IPS-18a (cell line): ENCODE measurements at regions not wholly inside any gene's neighbourhood (a gene's known extent, or its start where the extent isn't known, plus 50 kb on each side); places are given as distances from the start of the nearest gene placed in this dataset.

ENCODE experiments used
- H3K27ac ChIP-seq: one replicate; pipeline ENCODE4 v1.5.1; 2013; ENCODE audit warnings: low read length
- H3K27me3 ChIP-seq: one replicate; pipeline ENCODE4 v1.6.1; 2013; ENCODE audit warnings: mild to moderate bottlenecking, low read length; ENCODE audit not compliant: control insufficient read depth, insufficient read depth
- H3K36me3 ChIP-seq: one replicate; pipeline ENCODE4 v1.6.1; 2013; ENCODE audit warnings: low read depth, low read length; ENCODE audit not compliant: control insufficient read depth
- H3K4me1 ChIP-seq: one replicate; pipeline ENCODE4 v1.6.1; 2013; ENCODE audit warnings: low read depth, low read length; ENCODE audit not compliant: control insufficient read depth
- H3K4me3 ChIP-seq: one replicate; pipeline ENCODE4 v1.5.1; 2013; ENCODE audit warnings: low read length
- H3K9ac ChIP-seq: one replicate; pipeline ENCODE4 v1.6.1; 2013; ENCODE audit warnings: mild to moderate bottlenecking, low read length, moderate library complexity
- H3K9me3 ChIP-seq: one replicate; pipeline ENCODE4 v1.6.1; 2013; ENCODE audit warnings: low read depth, low read length; ENCODE audit not compliant: control insufficient read depth

GRCh38 chrX:150293311-150294013 lies 69.7 kb upstream of the MAMLD1 start:
- Histone ChIP-seq H3K27me3 (no peaks in the 10 kb centered on the region), H3K27ac (no peak overlapping the region), H3K9me3 (peaks cover 9% of the 10 kb centered on the region), H3K36me3 (no peaks in the 10 kb centered on the region), H3K9ac (no peak overlapping the region), H3K4me3 (no peak overlapping the region), H3K4me1 (no peaks in the 10 kb centered on the region)

- no peaks in the 10 kb centered on the region for H3K36me3 ChIP-seq
- peaks cover 5% of the 10 kb centered on the region for H3K9me3 ChIP-seq
- H3K4me1 ChIP-seq: no peaks in the 10 kb centered on the region
- no peak overlapping the region for H3K9ac ChIP-seq
- H3K4me3 ChIP-seq: no peak overlapping the region
- no peaks in the 10 kb centered on the region for H3K27me3 ChIP-seq
- no peak overlapping the region for H3K27ac ChIP-seq
Measured at GRCh38 chrX:150298841-150299551, 64.1 kb upstream of the MAMLD1 start.

- no peaks in the 10 kb centered on the region for H3K4me1 ChIP-seq
- H3K36me3 ChIP-seq: no peaks in the 10 kb centered on the region
- no peak overlapping the region for H3K4me3 ChIP-seq
- H3K27ac ChIP-seq: no peak overlapping the region
- no peak overlapping the region for H3K9ac ChIP-seq
- no peaks in the 10 kb centered on the region for H3K27me3 ChIP-seq
- peaks cover 7% of the 10 kb centered on the region for H3K9me3 ChIP-seq
Measured at GRCh38 chrX:150299579-150299978, 63.5 kb upstream of the MAMLD1 start.

- Histone ChIP-seq H3K27me3 (no peaks in the 10 kb centered on the region), H3K4me1 (no peaks in the 10 kb centered on the region), H3K9me3 (peaks cover 7% of the 10 kb centered on the region), H3K9ac (no peak overlapping the region), H3K36me3 (no peaks in the 10 kb centered on the region), H3K4me3 (no peak overlapping the region), H3K27ac (no peak overlapping the region)
Measured at GRCh38 chrX:150303386-150304097, 59.6 kb upstream of the MAMLD1 start.

GRCh38 chrX:150306002-150306401 lies 57.1 kb upstream of the MAMLD1 start:
- H3K9me3 ChIP-seq: peaks cover 4% of the 10 kb centered on the region
- no peaks in the 10 kb centered on the region for H3K27me3 ChIP-seq
- no peak overlapping the region for H3K4me3 ChIP-seq
- no peaks in the 10 kb centered on the region for H3K4me1 ChIP-seq
- H3K36me3 ChIP-seq: no peaks in the 10 kb centered on the region
- H3K27ac ChIP-seq: no peak overlapping the region
- no peak overlapping the region for H3K9ac ChIP-seq

GRCh38 chrX:150308041-150308440 lies 55.1 kb upstream of the MAMLD1 start:
- Histone ChIP-seq H3K4me3 (no peak overlapping the region), H3K4me1 (no peaks in the 10 kb centered on the region), H3K27ac (no peak overlapping the region), H3K27me3 (no peaks in the 10 kb centered on the region), H3K9me3 (peaks cover 4% of the 10 kb centered on the region), H3K36me3 (no peaks in the 10 kb centered on the region), H3K9ac (no peak overlapping the region)

GRCh38 chrX:150308532-150309157 lies 54.5 kb upstream of the MAMLD1 start:
- Histone ChIP-seq H3K4me1 (no peaks in the 10 kb centered on the region), H3K4me3 (no peak overlapping the region), H3K27me3 (no peaks in the 10 kb centered on the region), H3K9me3 (peaks cover 4% of the 10 kb centered on the region), H3K9ac (no peak overlapping the region), H3K36me3 (no peaks in the 10 kb centered on the region), H3K27ac (no peak overlapping the region)

- Histone ChIP-seq H3K9me3 (peaks cover 3% of the 10 kb centered on the region), H3K27ac (no peak overlapping the region), H3K27me3 (no peaks in the 10 kb centered on the region), H3K9ac (no peak overlapping the region), H3K4me1 (no peaks in the 10 kb centered on the region), H3K4me3 (no peak overlapping the region), H3K36me3 (no peaks in the 10 kb centered on the region)
Measured at GRCh38 chrX:150310417-150310816, 52.7 kb upstream of the MAMLD1 start.

- no peaks in the 10 kb centered on the region for H3K36me3 ChIP-seq
- no peaks in the 10 kb centered on the region for H3K4me1 ChIP-seq
- H3K27me3 ChIP-seq: no peaks in the 10 kb centered on the region
- H3K4me3 ChIP-seq: no peak overlapping the region
- no peak overlapping the region for H3K27ac ChIP-seq
- no peak overlapping the region for H3K9ac ChIP-seq
- peaks cover 3% of the 10 kb centered on the region for H3K9me3 ChIP-seq
Measured at GRCh38 chrX:150310881-150311280, 52.2 kb upstream of the MAMLD1 start.

GRCh38 chrX:150312931-150313330 lies 50.2 kb upstream of the MAMLD1 start:
- Histone ChIP-seq H3K4me1 (no peaks in the 10 kb centered on the region), H3K36me3 (no peaks in the 10 kb centered on the region), H3K9ac (no peak overlapping the region), H3K27me3 (no peaks in the 10 kb centered on the region), H3K9me3 (peaks cover 3% of the 10 kb centered on the region), H3K4me3 (no peak overlapping the region), H3K27ac (no peak overlapping the region)
